Liver (tissue), 8 donors: ENCODE measurements at regions not wholly inside any gene's neighbourhood (a gene's known extent, or its start where the extent isn't known, plus 50 kb on each side); places are given as distances from the start of the nearest gene placed in this dataset.
A peak's percentile ranks its signal among the peaks of the same experiment; 100 is the strongest.

Experiments
- DNase-seq: peaks from one replicate; pipeline ENCODE4 v3.0.0-alpha.2; 2017; ENCODE audit warnings: low spot score
- H3K27ac ChIP-seq, 2 donors: one replicate each; pipeline ENCODE4 v1.7.0; 2013; ENCODE audit warnings: inconsistent platforms in 2 of 2, low read length in 2 of 2, control low read depth in 1 of 2, low read depth in 1 of 2, mild to moderate bottlenecking in 1 of 2
- H3K27me3 ChIP-seq, 4 donors: one replicate each; pipeline versions ENCODE4 v1.6.1 to v1.7.0; 2013; ENCODE audit warnings: low read length in 3 of 4, inconsistent platforms in 1 of 4, mild to moderate bottlenecking in 1 of 4, moderate library complexity in 1 of 4; ENCODE audit not compliant: control insufficient read depth in 4 of 4, insufficient read depth in 4 of 4
- H3K36me3 ChIP-seq, 4 donors: one replicate each; pipeline versions ENCODE4 v1.6.1 to v1.7.0; 2013; ENCODE audit warnings: low read length in 3 of 4, mild to moderate bottlenecking in 3 of 4, low read depth in 1 of 4, moderate library complexity in 1 of 4; ENCODE audit not compliant: control insufficient read depth in 4 of 4, insufficient read depth in 3 of 4
- H3K4me1 ChIP-seq, 4 donors: one replicate each; pipeline versions ENCODE4 v1.6.1 to v1.7.0; 2013; ENCODE audit warnings: low read length in 3 of 4, mild to moderate bottlenecking in 3 of 4, moderate library complexity in 1 of 4; ENCODE audit not compliant: control insufficient read depth in 4 of 4, insufficient read depth in 4 of 4
- H3K4me3 ChIP-seq, 3 donors: one replicate each; pipeline versions ENCODE4 v1.6.1 to v1.7.0; 2013; ENCODE audit warnings: low read length in 3 of 3, control low read depth in 1 of 3, low read depth in 1 of 3, mild to moderate bottlenecking in 1 of 3
- H3K9ac ChIP-seq, 2 donors: one replicate each; pipeline ENCODE4 v1.7.0; 2013; ENCODE audit warnings: low read length in 2 of 2, mild to moderate bottlenecking in 2 of 2, moderate library complexity in 2 of 2, control low read depth in 1 of 2, low read depth in 1 of 2
- H3K9me3 ChIP-seq, 4 donors: one replicate each; pipeline versions ENCODE4 v1.6.1 to v1.7.0; 2013; ENCODE audit warnings: low read length in 3 of 4; ENCODE audit not compliant: control insufficient read depth in 4 of 4
- EGR1 ChIP-seq, 2 donors: IDR thresholded peaks; 2 replicates each; pipeline ENCODE4 v1.6.1; 2016 to 2018; ENCODE audit warnings: antibody characterized with exemption in 2 of 2, low read depth in 2 of 2
- FOXA1 ChIP-seq: IDR thresholded peaks from 2 replicates; pipeline ENCODE4 v1.6.1; 2016; ENCODE audit warnings: antibody characterized with exemption
- FOXA2 ChIP-seq: IDR thresholded peaks from 2 replicates; pipeline ENCODE4 v1.6.1; 2016; ENCODE audit warnings: antibody characterized with exemption
- GABPA ChIP-seq, 2 donors: IDR thresholded peaks in 1 of 2; conservative IDR thresholded peaks in 1 of 2; 2 replicates each; pipeline ENCODE4 v1.6.1; 2016; ENCODE audit warnings: antibody characterized with exemption in 2 of 2, mild to moderate bottlenecking in 1 of 2, moderate library complexity in 1 of 2
- HNF4A ChIP-seq, 2 donors: conservative IDR thresholded peaks; 2 replicates each; pipeline ENCODE4 v1.6.1; 2016; ENCODE audit warnings: antibody characterized with exemption in 2 of 2, mild to moderate bottlenecking in 2 of 2
- HNF4G ChIP-seq: IDR thresholded peaks from 2 replicates; pipeline ENCODE4 v1.6.1; 2016; ENCODE audit warnings: antibody characterized with exemption
- JUND ChIP-seq, 2 donors: IDR thresholded peaks; 2 replicates each; pipeline ENCODE4 v1.6.1; 2016; ENCODE audit warnings: antibody characterized with exemption in 2 of 2
- MAX ChIP-seq: IDR thresholded peaks from 2 replicates; pipeline ENCODE4 v1.6.1; 2016; ENCODE audit warnings: antibody characterized with exemption
- NR2F2 ChIP-seq: IDR thresholded peaks from 2 replicates; pipeline ENCODE4 v1.6.1; 2016; ENCODE audit warnings: antibody characterized with exemption
- RAD21 ChIP-seq, 2 donors: IDR thresholded peaks; 2 replicates each; pipeline ENCODE4 v1.6.1; 2016; ENCODE audit warnings: antibody characterized with exemption in 2 of 2, mild to moderate bottlenecking in 2 of 2
- RXRA ChIP-seq, 2 donors: IDR thresholded peaks; 2 replicates each; pipeline ENCODE4 v1.6.1; 2017 to 2018; ENCODE audit warnings: antibody characterized with exemption in 2 of 2, mild to moderate bottlenecking in 1 of 2
- TAF1 ChIP-seq: conservative IDR thresholded peaks from 2 replicates; pipeline ENCODE4 v1.6.1; 2016; ENCODE audit warnings: antibody characterized with exemption, mild to moderate bottlenecking
- YY1 ChIP-seq: IDR thresholded peaks from 2 replicates; pipeline ENCODE4 v1.6.1; 2016; ENCODE audit warnings: antibody characterized with exemption, mild to moderate bottlenecking
- WGBS: extraction: QIAGEN DNeasy Blood & Tissue Kit; methylation state at CpG from one replicate; pipeline ENCODE4 v1.1.7; 2013; 5-methylcytosine and 5-hydroxymethylcytosine counted together
- TF ChIP-seq, protein P1 (sequence below): IDR thresholded peaks from 2 replicates; pipeline ENCODE4 v1.6.1; 2016; ENCODE audit warnings: antibody characterized with exemption
- TF ChIP-seq, protein P2 (sequence below): IDR thresholded peaks from 2 replicates; pipeline ENCODE4 v1.6.1; 2016; ENCODE audit warnings: antibody characterized with exemption
- TF ChIP-seq, protein P3 (sequence below): IDR thresholded peaks from 2 replicates; pipeline ENCODE4 v1.6.1; 2016; ENCODE audit warnings: antibody characterized with exemption, mild to moderate bottlenecking
- TF ChIP-seq, protein P4 (sequence below): fragments of 150-350 bp; IDR thresholded peaks from 2 replicates; pipeline ENCODE4 v1.5.1; 2017; ENCODE audit warnings: improper control_type of control experiment, low read depth, low read length; ENCODE audit not compliant: missing input control
- donor health status: healthy.
- donor health status: healthy.
- donor health status: healthy.
- donor health status: healthy.
- donor health status: healthy.

GRCh38 chr5:68778484-68778883 lies 315.3 kb upstream of the SLC30A5 start (continued):
- TF ChIP-seq, protein P1, sequence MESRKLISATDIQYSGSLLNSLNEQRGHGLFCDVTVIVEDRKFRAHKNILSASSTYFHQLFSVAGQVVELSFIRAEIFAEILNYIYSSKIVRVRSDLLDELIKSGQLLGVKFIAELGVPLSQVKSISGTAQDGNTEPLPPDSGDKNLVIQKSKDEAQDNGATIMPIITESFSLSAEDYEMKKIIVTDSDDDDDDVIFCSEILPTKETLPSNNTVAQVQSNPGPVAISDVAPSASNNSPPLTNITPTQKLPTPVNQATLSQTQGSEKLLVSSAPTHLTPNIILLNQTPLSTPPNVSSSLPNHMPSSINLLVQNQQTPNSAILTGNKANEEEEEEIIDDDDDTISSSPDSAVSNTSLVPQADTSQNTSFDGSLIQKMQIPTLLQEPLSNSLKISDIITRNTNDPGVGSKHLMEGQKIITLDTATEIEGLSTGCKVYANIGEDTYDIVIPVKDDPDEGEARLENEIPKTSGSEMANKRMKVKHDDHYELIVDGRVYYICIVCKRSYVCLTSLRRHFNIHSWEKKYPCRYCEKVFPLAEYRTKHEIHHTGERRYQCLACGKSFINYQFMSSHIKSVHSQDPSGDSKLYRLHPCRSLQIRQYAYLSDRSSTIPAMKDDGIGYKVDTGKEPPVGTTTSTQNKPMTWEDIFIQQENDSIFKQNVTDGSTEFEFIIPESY: peak; percentile 27

- TF ChIP-seq JUND (IDR thresholded peaks at IDR 0.05) (no peak), GABPA (IDR thresholded peaks at IDR 0.05 in 1 of 2, conservative IDR thresholded peaks at IDR 0.05 in 1 of 2) (no peak), HNF4A (conservative IDR thresholded peaks at IDR 0.05) (no peak), MAX (no peak), RXRA (IDR thresholded peaks at IDR 0.05) (no peak), HNF4G (no peak), EGR1 (IDR thresholded peaks at IDR 0.05; ENCODE audit: low read depth in 2 of 2) (no peak), FOXA1 (no peak), NR2F2 (no peak), RAD21 (IDR thresholded peaks at IDR 0.05) (no peak), YY1 (no peak), FOXA2 (no peak), TAF1 (no peak)
- TF ChIP-seq, protein P2, sequence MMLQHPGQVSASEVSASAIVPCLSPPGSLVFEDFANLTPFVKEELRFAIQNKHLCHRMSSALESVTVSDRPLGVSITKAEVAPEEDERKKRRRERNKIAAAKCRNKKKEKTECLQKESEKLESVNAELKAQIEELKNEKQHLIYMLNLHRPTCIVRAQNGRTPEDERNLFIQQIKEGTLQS: no peak
- TF ChIP-seq, protein P3, sequence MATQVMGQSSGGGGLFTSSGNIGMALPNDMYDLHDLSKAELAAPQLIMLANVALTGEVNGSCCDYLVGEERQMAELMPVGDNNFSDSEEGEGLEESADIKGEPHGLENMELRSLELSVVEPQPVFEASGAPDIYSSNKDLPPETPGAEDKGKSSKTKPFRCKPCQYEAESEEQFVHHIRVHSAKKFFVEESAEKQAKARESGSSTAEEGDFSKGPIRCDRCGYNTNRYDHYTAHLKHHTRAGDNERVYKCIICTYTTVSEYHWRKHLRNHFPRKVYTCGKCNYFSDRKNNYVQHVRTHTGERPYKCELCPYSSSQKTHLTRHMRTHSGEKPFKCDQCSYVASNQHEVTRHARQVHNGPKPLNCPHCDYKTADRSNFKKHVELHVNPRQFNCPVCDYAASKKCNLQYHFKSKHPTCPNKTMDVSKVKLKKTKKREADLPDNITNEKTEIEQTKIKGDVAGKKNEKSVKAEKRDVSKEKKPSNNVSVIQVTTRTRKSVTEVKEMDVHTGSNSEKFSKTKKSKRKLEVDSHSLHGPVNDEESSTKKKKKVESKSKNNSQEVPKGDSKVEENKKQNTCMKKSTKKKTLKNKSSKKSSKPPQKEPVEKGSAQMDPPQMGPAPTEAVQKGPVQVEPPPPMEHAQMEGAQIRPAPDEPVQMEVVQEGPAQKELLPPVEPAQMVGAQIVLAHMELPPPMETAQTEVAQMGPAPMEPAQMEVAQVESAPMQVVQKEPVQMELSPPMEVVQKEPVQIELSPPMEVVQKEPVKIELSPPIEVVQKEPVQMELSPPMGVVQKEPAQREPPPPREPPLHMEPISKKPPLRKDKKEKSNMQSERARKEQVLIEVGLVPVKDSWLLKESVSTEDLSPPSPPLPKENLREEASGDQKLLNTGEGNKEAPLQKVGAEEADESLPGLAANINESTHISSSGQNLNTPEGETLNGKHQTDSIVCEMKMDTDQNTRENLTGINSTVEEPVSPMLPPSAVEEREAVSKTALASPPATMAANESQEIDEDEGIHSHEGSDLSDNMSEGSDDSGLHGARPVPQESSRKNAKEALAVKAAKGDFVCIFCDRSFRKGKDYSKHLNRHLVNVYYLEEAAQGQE: no peak
- TF ChIP-seq, protein P4, sequence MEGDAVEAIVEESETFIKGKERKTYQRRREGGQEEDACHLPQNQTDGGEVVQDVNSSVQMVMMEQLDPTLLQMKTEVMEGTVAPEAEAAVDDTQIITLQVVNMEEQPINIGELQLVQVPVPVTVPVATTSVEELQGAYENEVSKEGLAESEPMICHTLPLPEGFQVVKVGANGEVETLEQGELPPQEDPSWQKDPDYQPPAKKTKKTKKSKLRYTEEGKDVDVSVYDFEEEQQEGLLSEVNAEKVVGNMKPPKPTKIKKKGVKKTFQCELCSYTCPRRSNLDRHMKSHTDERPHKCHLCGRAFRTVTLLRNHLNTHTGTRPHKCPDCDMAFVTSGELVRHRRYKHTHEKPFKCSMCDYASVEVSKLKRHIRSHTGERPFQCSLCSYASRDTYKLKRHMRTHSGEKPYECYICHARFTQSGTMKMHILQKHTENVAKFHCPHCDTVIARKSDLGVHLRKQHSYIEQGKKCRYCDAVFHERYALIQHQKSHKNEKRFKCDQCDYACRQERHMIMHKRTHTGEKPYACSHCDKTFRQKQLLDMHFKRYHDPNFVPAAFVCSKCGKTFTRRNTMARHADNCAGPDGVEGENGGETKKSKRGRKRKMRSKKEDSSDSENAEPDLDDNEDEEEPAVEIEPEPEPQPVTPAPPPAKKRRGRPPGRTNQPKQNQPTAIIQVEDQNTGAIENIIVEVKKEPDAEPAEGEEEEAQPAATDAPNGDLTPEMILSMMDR: no peak
- 100% methylated on average over 1 of the region's 1 CpG for WGBS
- Histone ChIP-seq H3K36me3 (no peaks in the 10 kb centered on the region), H3K9me3 (no peaks in the 10 kb centered on the region), H3K27me3 (no peaks in the 10 kb centered on the region), H3K4me1 (peaks cover 0 to 4% (median 2%) of the 10 kb centered on the region in 4 donors), H3K27ac (no peak overlapping the region), H3K4me3 (no peak overlapping the region), H3K9ac (no peak overlapping the region)
- no peak for DNase-seq
Observed at GRCh38 chr5:68780299-68780955, 313.4 kb upstream of the SLC30A5 start.
